HepG2 (cell line): ENCODE measurements at regions not wholly inside any gene's neighbourhood (a gene's known extent, or its start where the extent isn't known, plus 50 kb on each side); places are given as distances from the start of the nearest gene placed in this dataset.

ENCODE experiments used
- ATAC-seq: fragments of 200-7000 bp; cut with Tn5 transposase; 3 replicates; pipeline ENCODE4 v1.9.1; 2020; ENCODE audit warnings: mild to moderate bottlenecking, moderate library complexity
- BruUV-seq: library from RNA; stranded (reverse); fragments of 400-500 nt; replicated peaks from 2 replicates; lab custom pipeline; 2021; lab: Mats Ljungman, UMichigan
- CTCF ChIA-PET: fragments of 300-600 bp; formaldehyde crosslinking; extraction: SDS; loops from one replicate; lab custom pipeline; 2021; ENCODE audit warnings: low total read pairs, inconsistent platforms, low intra/inter-chr PET ratio; lab: Yijun Ruan, JAX
- POLR2A ChIA-PET: fragments of 350-600 bp; sonication (Branson Sonifier 250); formaldehyde crosslinking; loops from one replicate; lab custom pipeline; 2020; ENCODE audit warnings: antibody characterized with exemption, inconsistent platforms; lab: Yijun Ruan, JAX
- DNase-seq: peaks from one replicate; pipeline ENCODE4 v3.0.0-alpha.2; 2015; ENCODE audit warnings: low spot score
- FAIRE-seq: peaks from 3 replicates; lab custom pipeline; 2011; peaks lifted over from hg19 to GRCh38; lab: Jason Lieb, UNC
- H2AFZ ChIP-seq: one replicate; pipeline ENCODE4 v1.6.1; 2011; ENCODE audit warnings: low read length, inconsistent platforms
- H3K27ac ChIP-seq: fragments of 300-600 bp; 3 replicates; pipeline ENCODE4 v1.8.0; 2011; ENCODE audit warnings: mixed run types, mild to moderate bottlenecking, mixed read lengths, low read length, inconsistent platforms; ENCODE audit not compliant: insufficient read depth; ENCODE audit errors: extremely low read length
- H3K27me3 ChIP-seq, 2 experiments: fragments of 200-600 bp in 1 of 2; 2 replicates in 1 of 2; 3 replicates in 1 of 2; pipeline versions ENCODE4 v1.6.0 to v1.8.0; 2011; ENCODE audit warnings: low read length in 2 of 2, mild to moderate bottlenecking in 2 of 2, moderate library complexity in 2 of 2, inconsistent platforms in 1 of 2; ENCODE audit not compliant: insufficient read depth in 2 of 2, control insufficient read depth in 1 of 2
- H3K36me3 ChIP-seq, 2 experiments: fragments of 200-600 bp in 1 of 2; replicated peaks in 1 of 2; 2 replicates in 1 of 2; 3 replicates in 1 of 2; pipeline versions ENCODE4 v1.5.1 to v1.8.0; 2011; ENCODE audit warnings: low read length in 2 of 2, inconsistent platforms in 1 of 2; ENCODE audit not compliant: insufficient read depth in 2 of 2, control insufficient read depth in 1 of 2
- H3K4me1 ChIP-seq: 2 replicates; pipeline ENCODE4 v1.5.1; 2012; ENCODE audit warnings: low read length, inconsistent platforms; ENCODE audit not compliant: insufficient read depth
- H3K4me2 ChIP-seq: 2 replicates; pipeline ENCODE4 v1.6.0; 2011; ENCODE audit warnings: low read depth, low read length, inconsistent platforms
- H3K4me3 ChIP-seq, 3 experiments: fragments of 200-600 bp in 1 of 3; sonication (generic), shearing (Covaris generic) in 1 of 3; replicated peaks in 1 of 3; 2 replicates each; pipeline ENCODE4 v1.5.1; 2011 to 2016; ENCODE audit warnings: low read length in 3 of 3, inconsistent platforms in 2 of 3, low read depth in 2 of 3, mild to moderate bottlenecking in 2 of 3, control low read depth in 1 of 3, mixed read lengths in 1 of 3; ENCODE audit not compliant: insufficient read depth in 1 of 3
- H3K79me2 ChIP-seq: one replicate; pipeline ENCODE4 v1.6.1; 2011; ENCODE audit warnings: low read length, inconsistent platforms; ENCODE audit not compliant: insufficient read depth
- H3K9ac ChIP-seq: 2 replicates; pipeline ENCODE4 v1.6.0; 2011; ENCODE audit warnings: mild to moderate bottlenecking, low read depth, low read length, inconsistent platforms; ENCODE audit not compliant: insufficient read depth
- H3K9me3 ChIP-seq: 2 replicates; pipeline ENCODE4 v1.5.1; 2012; ENCODE audit warnings: mild to moderate bottlenecking, low read length
- H4K20me1 ChIP-seq: 2 replicates; pipeline ENCODE4 v1.6.0; 2011; ENCODE audit warnings: inconsistent platforms, mild to moderate bottlenecking, low read length, moderate library complexity; ENCODE audit not compliant: insufficient read depth
- CHCHD3 ChIP-seq: sonication (generic); formaldehyde crosslinking; IDR thresholded peaks from 2 replicates; pipeline ENCODE4 v1.8.0; 2022; ENCODE audit warnings: mild to moderate bottlenecking, missing genetic modification reagents, moderate library complexity
- ETV6 ChIP-seq: sonication (generic); formaldehyde crosslinking; conservative IDR thresholded peaks from 2 replicates; pipeline ENCODE4 v1.4.0; 2020; ENCODE audit warnings: missing genetic modification reagents
- GMEB2 ChIP-seq: IDR thresholded peaks from 2 replicates; pipeline ENCODE4 v1.6.1; 2016; ENCODE audit warnings: missing biosample characterization, missing genetic modification reagents, low read depth
- HCFC1 ChIP-seq: fragments of 150-350 bp; IDR thresholded peaks from 2 replicates; pipeline ENCODE4 v1.6.1; 2014; ENCODE audit warnings: low read depth, low read length
- HNRNPL ChIP-seq: fragments of 200-400 bp; formaldehyde crosslinking; IDR thresholded peaks from 2 replicates; pipeline ENCODE4 v1.6.1; 2017; ENCODE audit warnings: mild to moderate bottlenecking, low read depth, low read length
- NR2F1 ChIP-seq, 2 experiments: fragments of 450-650 bp in 1 of 2; formaldehyde crosslinking in 1 of 2; IDR thresholded peaks; 2 replicates each; pipeline versions ENCODE4 v1.5.0 to v1.6.1; 2016 to 2020; ENCODE audit warnings: mild to moderate bottlenecking in 1 of 2, missing compliant biosample characterization in 1 of 2, missing genetic modification reagents in 1 of 2, moderate library complexity in 1 of 2
- RBM39 ChIP-seq: fragments of 200-400 bp; formaldehyde crosslinking; IDR thresholded peaks from one replicate; pipeline ENCODE4 v1.6.1; 2018; ENCODE audit warnings: antibody characterized with exemption, mild to moderate bottlenecking, low read depth, low read length; ENCODE audit not compliant: poor library complexity, severe bottlenecking
- ZBTB14 ChIP-seq: sonication (generic); formaldehyde crosslinking; IDR thresholded peaks from 2 replicates; pipeline ENCODE4 v1.4.0; 2020; ENCODE audit warnings: missing genetic modification reagents
- ZBTB8A ChIP-seq: sonication (generic); formaldehyde crosslinking; IDR thresholded peaks from 2 replicates; pipeline ENCODE4 v1.4.0; 2020; ENCODE audit warnings: mild to moderate bottlenecking, low read depth, missing genetic modification reagents, borderline replicate concordance
- ZNF557 ChIP-seq: sonication (generic); formaldehyde crosslinking; IDR thresholded peaks from 2 replicates; pipeline ENCODE4 v1.4.0; 2020; ENCODE audit warnings: missing genetic modification reagents
- ZNF710 ChIP-seq: sonication (generic); formaldehyde crosslinking; IDR thresholded peaks from 2 replicates; pipeline ENCODE4 v1.5.0; 2020; ENCODE audit warnings: mild to moderate bottlenecking, missing genetic modification reagents, borderline replicate concordance
- ZNF768 ChIP-seq: sonication (generic); formaldehyde crosslinking; IDR thresholded peaks from 2 replicates; pipeline ENCODE4 v1.4.0; 2020; ENCODE audit warnings: missing genetic modification reagents
- WGBS: methylation state at CpG from one replicate; pipeline ENCODE4 v1.1.6; 2017; ENCODE audit warnings: low lambda C conversion rate; 5-methylcytosine and 5-hydroxymethylcytosine counted together
- in situ Hi-C: cut with HindIII; loops from 2 replicates; pipeline ENCODE4 v1.10.0; 2017; ENCODE audit warnings: low pct_unique_long_range_greater_than_20kb; ENCODE audit not compliant: extremely low pct_ligation_motif_present
- intact Hi-C: fragments of 100-400 bp; cut with micrococcal nuclease; formaldehyde crosslinking; loops from one replicate; pipeline ENCODE4 v1.10.0; 2022; ENCODE audit not compliant: unreplicated experiment

DNA sequence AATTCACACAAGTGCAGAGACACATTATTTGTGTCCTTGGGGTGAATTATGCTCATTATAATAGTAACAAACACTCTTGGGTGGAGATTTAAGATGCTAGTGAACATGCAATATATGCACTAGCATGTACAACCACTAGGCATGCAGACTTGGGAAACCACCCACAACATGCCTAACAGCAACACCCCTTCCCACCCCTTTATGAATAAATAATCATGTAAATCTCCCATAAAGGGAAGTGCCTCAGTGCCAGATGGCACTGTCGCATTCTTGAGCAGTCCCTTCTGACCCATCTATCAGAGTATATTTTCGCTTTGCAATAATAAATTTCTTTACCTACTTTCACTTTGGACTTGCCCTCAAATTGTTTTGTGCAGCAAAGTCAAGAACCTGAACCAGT is 1362.2 kb downstream of the OLFM4 start:
- H3K4me2 ChIP-seq, result no peak overlapping the region
- WGBS, result 42% methylated on average over 2 of the region's 2 CpGs
- FAIRE-seq, result no peak

More for the DNA sequence above, 1362.2 kb downstream of the OLFM4 start:
- no peaks in the 10 kb centered on the region for H3K4me1 ChIP-seq
- no peak overlapping the region for H3K9ac ChIP-seq
- no peak overlapping the region for H3K27ac ChIP-seq
- H3K79me2 ChIP-seq, result no peaks in the 10 kb centered on the region
- no peak overlapping the region for H2AFZ ChIP-seq
- intact Hi-C loops, result no loop called here
- ATAC-seq (no peak), DNase-seq (no peak)
- no peak overlapping the region for H3K4me3 ChIP-seq
- no peaks in the 10 kb centered on the region for H3K36me3 ChIP-seq
- POLR2A ChIA-PET, result no interaction called here
- BruUV-seq, result no TSS peak
- peaks cover 71% of the 10 kb centered on the region for H3K9me3 ChIP-seq
- in situ Hi-C loops, result no loop called here
- CTCF ChIA-PET, result no interaction called here
- H4K20me1 ChIP-seq, result no peaks in the 10 kb centered on the region
- H3K27me3 ChIP-seq, result no peaks in the 10 kb centered on the region
- no peak for TF ChIP-seq CHCHD3 (CRISPR knock-in tag)
- no peak for TF ChIP-seq ZNF710
- TF ChIP-seq HNRNPL, result no peak
- no peak for TF ChIP-seq ETV6 (CRISPR knock-in tag)
- TF ChIP-seq NR2F1 (CRISPR knock-in tag; IDR thresholded peaks at IDR 0.05), result no peak
- TF ChIP-seq ZNF768 (CRISPR knock-in tag), result no peak
- no peak for TF ChIP-seq GMEB2
- no peak for TF ChIP-seq ZBTB14
- no peak for TF ChIP-seq ZNF557 (CRISPR knock-in tag)
- no peak for TF ChIP-seq ZBTB8A (CRISPR knock-in tag)
- no peak for TF ChIP-seq HCFC1
- no peak for TF ChIP-seq RBM39
- TF ChIP-seq, all 625 proteins: peak for 0
